ENCODE measurements at regions not wholly inside any gene's neighbourhood (a gene's known extent, or its start where the extent isn't known, plus 50 kb on each side); places are given as distances from the start of the nearest gene placed in this dataset.

GRCh38 chr3:22555753-22556435 lies 647.2 kb upstream of the UBE2E2 start:
- no peak for DNase-seq (ENCODE audit: low read depth, low spot score)
- H3K4me3 ChIP-seq (ENCODE audit: low read depth, low read length) = no peak overlapping the region
- in situ Hi-C loops (cut with HindIII; ENCODE audit: low sequenced_read_pairs) = no loop called here
- TF ChIP-seq CTCF (IDR thresholded peaks at IDR 0.05; ENCODE audit: low read depth, low read length) = no peak

- DNase-seq (ENCODE audit: low read depth, low spot score) = no peak
- no peak overlapping the region for H3K4me3 ChIP-seq (ENCODE audit: low read depth, low read length)
- no peak for TF ChIP-seq CTCF (IDR thresholded peaks at IDR 0.05; ENCODE audit: low read depth, low read length)
- in situ Hi-C loops (cut with HindIII; ENCODE audit: low sequenced_read_pairs) = no loop called here
These were observed 637.7 kb upstream of the UBE2E2 start for GRCh38 chr3:22565393-22565792.

GRCh38 chr3:22568285-22568684 lies 634.8 kb upstream of the UBE2E2 start:
- in situ Hi-C loops (cut with HindIII; ENCODE audit: low sequenced_read_pairs) = no loop called here
- DNase-seq (ENCODE audit: low read depth, low spot score) = no peak
- no peak for TF ChIP-seq CTCF (IDR thresholded peaks at IDR 0.05; ENCODE audit: low read depth, low read length)
- no peak overlapping the region for H3K4me3 ChIP-seq (ENCODE audit: low read depth, low read length)

GRCh38 chr3:22569570-22569969 lies 633.6 kb upstream of the UBE2E2 start:
- TF ChIP-seq CTCF (IDR thresholded peaks at IDR 0.05; ENCODE audit: low read depth, low read length) = no peak
- H3K4me3 ChIP-seq (ENCODE audit: low read depth, low read length) = no peak overlapping the region
- in situ Hi-C loops (cut with HindIII; ENCODE audit: low sequenced_read_pairs) = no loop called here
- no peak for DNase-seq (ENCODE audit: low read depth, low spot score)

- no peak for TF ChIP-seq CTCF (IDR thresholded peaks at IDR 0.05; ENCODE audit: low read depth, low read length)
- no peak overlapping the region for H3K4me3 ChIP-seq (ENCODE audit: low read depth, low read length)
- no peak for DNase-seq (ENCODE audit: low read depth, low spot score)
- in situ Hi-C loops (cut with HindIII; ENCODE audit: low sequenced_read_pairs) = no loop called here
These were observed 622.1 kb upstream of the UBE2E2 start for GRCh38 chr3:22581007-22581406.

- in situ Hi-C loops (cut with HindIII; ENCODE audit: low sequenced_read_pairs) = no loop called here
- TF ChIP-seq CTCF (IDR thresholded peaks at IDR 0.05; ENCODE audit: low read depth, low read length) = no peak
- no peak overlapping the region for H3K4me3 ChIP-seq (ENCODE audit: low read depth, low read length)
- no peak for DNase-seq (ENCODE audit: low read depth, low spot score)
These were observed 620.9 kb upstream of the UBE2E2 start for GRCh38 chr3:22582266-22582665.

All from astrocyte of the spinal cord (primary cell).